ENCODE measurements at regions not wholly inside any gene's neighbourhood (a gene's known extent, or its start where the extent isn't known, plus 50 kb on each side); places are given as distances from the start of the nearest gene placed in this dataset.

DNA sequence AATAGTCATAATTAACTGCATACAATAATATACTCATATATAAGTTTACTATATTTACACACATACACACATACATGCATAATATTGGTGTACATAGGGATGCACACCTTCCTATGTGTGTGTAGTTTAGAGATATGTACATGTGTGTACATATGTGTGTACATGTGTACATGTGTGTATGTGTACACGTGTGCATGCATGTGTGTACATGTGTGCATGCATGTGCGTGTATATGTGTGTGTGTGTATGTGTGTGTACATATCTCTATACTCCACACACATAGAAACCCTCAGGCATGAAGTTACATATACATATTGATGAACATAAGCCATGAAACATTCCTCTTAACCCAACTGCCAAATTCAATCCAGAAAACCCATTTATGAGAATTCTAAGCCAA, 547.8 kb downstream of the TLR4 start:
- no peak for DNase-seq (ENCODE audit: low read depth, low spot score)
- H3K27me3 ChIP-seq (ENCODE audit: control insufficient read depth, insufficient read depth, low read length): no peaks in the 10 kb centered on the region
- POLR2A ChIA-PET: no interaction called here
- BruUV-seq (replicated peaks): no TSS peak
- intact Hi-C loops (cut with micrococcal nuclease; ENCODE audit: unreplicated experiment) (no loop called here), in situ Hi-C loops (cut with HindIII; ENCODE audit: low pct_unique_long_range_greater_than_20kb, low sequenced_read_pairs) (no loop called here)
- no peak overlapping the region for H3K27ac ChIP-seq (ENCODE audit: low read length)
- no peaks in the 10 kb centered on the region for H3K9me3 ChIP-seq (ENCODE audit: control insufficient read depth, insufficient read depth, low read depth, low read length)
- H3K4me1 ChIP-seq (ENCODE audit: control insufficient read depth, insufficient read depth, low read length): no peaks in the 10 kb centered on the region
- H3K36me3 ChIP-seq (ENCODE audit: control insufficient read depth, insufficient read depth, low read length): no peaks in the 10 kb centered on the region
- ATAC-seq: no peak
- CTCF ChIA-PET: no interaction called here
- no peak overlapping the region for H3K4me3 ChIP-seq (ENCODE audit: low read depth in 2 of 2, low read length in 2 of 2)
- TF ChIP-seq SIN3A (IDR thresholded peaks at IDR 0.05; ENCODE audit: borderline replicate concordance, insufficient read depth, low read depth, low read length): no peak
- TF ChIP-seq, protein P1, sequence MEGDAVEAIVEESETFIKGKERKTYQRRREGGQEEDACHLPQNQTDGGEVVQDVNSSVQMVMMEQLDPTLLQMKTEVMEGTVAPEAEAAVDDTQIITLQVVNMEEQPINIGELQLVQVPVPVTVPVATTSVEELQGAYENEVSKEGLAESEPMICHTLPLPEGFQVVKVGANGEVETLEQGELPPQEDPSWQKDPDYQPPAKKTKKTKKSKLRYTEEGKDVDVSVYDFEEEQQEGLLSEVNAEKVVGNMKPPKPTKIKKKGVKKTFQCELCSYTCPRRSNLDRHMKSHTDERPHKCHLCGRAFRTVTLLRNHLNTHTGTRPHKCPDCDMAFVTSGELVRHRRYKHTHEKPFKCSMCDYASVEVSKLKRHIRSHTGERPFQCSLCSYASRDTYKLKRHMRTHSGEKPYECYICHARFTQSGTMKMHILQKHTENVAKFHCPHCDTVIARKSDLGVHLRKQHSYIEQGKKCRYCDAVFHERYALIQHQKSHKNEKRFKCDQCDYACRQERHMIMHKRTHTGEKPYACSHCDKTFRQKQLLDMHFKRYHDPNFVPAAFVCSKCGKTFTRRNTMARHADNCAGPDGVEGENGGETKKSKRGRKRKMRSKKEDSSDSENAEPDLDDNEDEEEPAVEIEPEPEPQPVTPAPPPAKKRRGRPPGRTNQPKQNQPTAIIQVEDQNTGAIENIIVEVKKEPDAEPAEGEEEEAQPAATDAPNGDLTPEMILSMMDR (IDR thresholded peaks at IDR 0.05): no peak
- TF ChIP-seq POLR2AphosphoS5 (IDR thresholded peaks at IDR 0.05; ENCODE audit: low read depth, low read length): no peak
- no peak for TF ChIP-seq TCF7L2 (IDR thresholded peaks at IDR 0.05; ENCODE audit: low read depth, low read length)
- TF ChIP-seq, protein P2, sequence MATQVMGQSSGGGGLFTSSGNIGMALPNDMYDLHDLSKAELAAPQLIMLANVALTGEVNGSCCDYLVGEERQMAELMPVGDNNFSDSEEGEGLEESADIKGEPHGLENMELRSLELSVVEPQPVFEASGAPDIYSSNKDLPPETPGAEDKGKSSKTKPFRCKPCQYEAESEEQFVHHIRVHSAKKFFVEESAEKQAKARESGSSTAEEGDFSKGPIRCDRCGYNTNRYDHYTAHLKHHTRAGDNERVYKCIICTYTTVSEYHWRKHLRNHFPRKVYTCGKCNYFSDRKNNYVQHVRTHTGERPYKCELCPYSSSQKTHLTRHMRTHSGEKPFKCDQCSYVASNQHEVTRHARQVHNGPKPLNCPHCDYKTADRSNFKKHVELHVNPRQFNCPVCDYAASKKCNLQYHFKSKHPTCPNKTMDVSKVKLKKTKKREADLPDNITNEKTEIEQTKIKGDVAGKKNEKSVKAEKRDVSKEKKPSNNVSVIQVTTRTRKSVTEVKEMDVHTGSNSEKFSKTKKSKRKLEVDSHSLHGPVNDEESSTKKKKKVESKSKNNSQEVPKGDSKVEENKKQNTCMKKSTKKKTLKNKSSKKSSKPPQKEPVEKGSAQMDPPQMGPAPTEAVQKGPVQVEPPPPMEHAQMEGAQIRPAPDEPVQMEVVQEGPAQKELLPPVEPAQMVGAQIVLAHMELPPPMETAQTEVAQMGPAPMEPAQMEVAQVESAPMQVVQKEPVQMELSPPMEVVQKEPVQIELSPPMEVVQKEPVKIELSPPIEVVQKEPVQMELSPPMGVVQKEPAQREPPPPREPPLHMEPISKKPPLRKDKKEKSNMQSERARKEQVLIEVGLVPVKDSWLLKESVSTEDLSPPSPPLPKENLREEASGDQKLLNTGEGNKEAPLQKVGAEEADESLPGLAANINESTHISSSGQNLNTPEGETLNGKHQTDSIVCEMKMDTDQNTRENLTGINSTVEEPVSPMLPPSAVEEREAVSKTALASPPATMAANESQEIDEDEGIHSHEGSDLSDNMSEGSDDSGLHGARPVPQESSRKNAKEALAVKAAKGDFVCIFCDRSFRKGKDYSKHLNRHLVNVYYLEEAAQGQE (IDR thresholded peaks at IDR 0.05; ENCODE audit: insufficient read depth in 1 of 2, low read depth in 2 of 2, low read length in 1 of 2): no peak

DNA sequence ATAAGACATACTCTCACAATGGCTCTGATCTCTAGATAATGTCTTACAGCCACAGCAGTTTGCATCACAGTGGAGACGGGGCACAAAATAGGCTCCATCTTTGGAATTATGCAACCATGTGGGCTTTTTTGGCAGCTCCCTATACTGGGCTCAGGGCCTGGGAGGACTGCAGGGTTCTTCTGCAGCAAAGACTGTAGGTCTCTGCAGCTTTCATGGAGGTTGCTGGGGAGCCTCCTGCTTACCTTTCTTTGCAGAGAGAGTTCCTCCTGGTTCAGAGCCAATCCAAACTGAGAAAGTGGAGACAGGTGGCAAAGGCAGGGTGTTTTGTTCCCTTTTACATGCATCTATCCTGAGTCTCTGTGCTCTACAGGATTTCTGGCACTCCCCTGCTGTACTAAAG, 558.0 kb downstream of the TLR4 start:
- no peaks in the 10 kb centered on the region for H3K4me1 ChIP-seq (ENCODE audit: control insufficient read depth, insufficient read depth, low read length)
- CTCF ChIA-PET: no interaction called here
- no peak overlapping the region for H3K4me3 ChIP-seq (ENCODE audit: low read depth in 2 of 2, low read length in 2 of 2)
- intact Hi-C loops (cut with micrococcal nuclease; ENCODE audit: unreplicated experiment): no loop called here
- no peaks in the 10 kb centered on the region for H3K36me3 ChIP-seq (ENCODE audit: control insufficient read depth, insufficient read depth, low read length)
- H3K27ac ChIP-seq (ENCODE audit: low read length): no peak overlapping the region
- BruUV-seq (replicated peaks): no TSS peak
- TF ChIP-seq TCF7L2 (IDR thresholded peaks at IDR 0.05; ENCODE audit: low read depth, low read length): no peak
- no peak for TF ChIP-seq SIN3A (IDR thresholded peaks at IDR 0.05; ENCODE audit: borderline replicate concordance, insufficient read depth, low read depth, low read length)
- TF ChIP-seq, protein P1 (IDR thresholded peaks at IDR 0.05): no peak
- no peak for TF ChIP-seq POLR2AphosphoS5 (IDR thresholded peaks at IDR 0.05; ENCODE audit: low read depth, low read length)
- TF ChIP-seq, protein P2 (IDR thresholded peaks at IDR 0.05; ENCODE audit: insufficient read depth in 1 of 2, low read depth in 2 of 2, low read length in 1 of 2): no peak
- POLR2A ChIA-PET: no interaction called here
- no peaks in the 10 kb centered on the region for H3K27me3 ChIP-seq (ENCODE audit: control insufficient read depth, insufficient read depth, low read length)
- H3K9me3 ChIP-seq (ENCODE audit: control insufficient read depth, insufficient read depth, low read depth, low read length): no peaks in the 10 kb centered on the region
- DNase-seq (ENCODE audit: low read depth, low spot score): no peak
- ATAC-seq: no peak
- in situ Hi-C loops (cut with HindIII; ENCODE audit: low pct_unique_long_range_greater_than_20kb, low sequenced_read_pairs): no loop called here

Data from Panc1 (cell line).